Tibial artery (tissue), 4 donors: ENCODE measurements at regions not wholly inside any gene's neighbourhood (a gene's known extent, or its start where the extent isn't known, plus 50 kb on each side); places are given as distances from the start of the nearest gene placed in this dataset.

Experiments used
- DNase-seq, 2 donors: peaks; one replicate each; pipeline ENCODE4 v3.0.0-alpha.2; 2019
- H3K27ac ChIP-seq, 2 donors: fragments of 200-600 bp; sonication (generic) in 1 of 2; 1 replicate in 1 of 2; 2 replicates in 1 of 2; pipeline ENCODE4 v1.5.1; 2018 to 2019; ENCODE audit warnings: mild to moderate bottlenecking in 1 of 2
- H3K27me3 ChIP-seq, 2 donors: fragments of 200-600 bp; sonication (generic) in 1 of 2; one replicate each; pipeline versions ENCODE4 v1.5.1 to v1.6.0; 2016 to 2019
- H3K36me3 ChIP-seq, 3 donors: fragments of 200-600 bp; sonication (generic) in 2 of 3; one replicate each; pipeline ENCODE4 v1.5.1; 2016 to 2019; ENCODE audit warnings: mild to moderate bottlenecking in 2 of 3
- H3K4me1 ChIP-seq, 4 donors: fragments of 200-600 bp; sonication (generic) in 2 of 4; 1 replicate in 3 of 4; 2 replicates in 1 of 4; pipeline ENCODE4 v1.5.1; 2016 to 2019
- H3K4me3 ChIP-seq, 2 donors: fragments of 200-600 bp; sonication (generic) in 1 of 2; 1 replicate in 1 of 2; 2 replicates in 1 of 2; pipeline ENCODE4 v1.5.1; 2018 to 2019; ENCODE audit warnings: mild to moderate bottlenecking in 2 of 2
- H3K9me3 ChIP-seq, 3 donors: fragments of 200-600 bp; sonication (generic) in 1 of 3; one replicate each; pipeline ENCODE4 v1.5.1; 2016 to 2019
- intact Hi-C: fragments of 100-400 bp; cut with DNase I; formaldehyde crosslinking; loops from one replicate; pipeline ENCODE4 v1.15.0; 2023; ENCODE audit warnings: low total_unique reads
- TF ChIP-seq, protein P1 (sequence below), 2 experiments: fragments of 200-600 bp in 1 of 2; fragments of 450-650 bp in 1 of 2; IDR thresholded peaks; one replicate each; pipeline ENCODE4 v1.5.1; 2017 to 2019; ENCODE audit warnings: antibody characterized with exemption in 2 of 2, mild to moderate bottlenecking in 1 of 2, moderate library complexity in 1 of 2

DNA sequence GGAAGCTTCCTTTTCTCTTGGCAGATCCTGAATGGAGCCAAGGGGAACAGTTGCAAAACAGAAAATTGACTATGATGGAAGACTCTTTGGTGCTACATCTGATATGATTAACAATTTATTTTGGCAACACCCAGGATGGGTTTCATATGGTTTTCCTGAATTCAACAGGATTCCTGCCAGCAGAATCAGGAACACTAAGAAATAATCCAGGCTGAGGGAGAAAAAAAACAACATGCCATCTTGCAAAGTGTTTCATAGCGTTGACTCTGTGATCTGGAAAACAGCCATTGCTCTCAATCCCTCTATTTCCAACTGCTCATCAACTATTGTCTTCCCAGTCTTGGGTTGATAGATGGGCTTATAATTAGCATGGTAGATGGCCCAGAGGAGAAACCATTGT, 303.8 kb upstream of the KLF3 start:
- TF ChIP-seq, protein P1, sequence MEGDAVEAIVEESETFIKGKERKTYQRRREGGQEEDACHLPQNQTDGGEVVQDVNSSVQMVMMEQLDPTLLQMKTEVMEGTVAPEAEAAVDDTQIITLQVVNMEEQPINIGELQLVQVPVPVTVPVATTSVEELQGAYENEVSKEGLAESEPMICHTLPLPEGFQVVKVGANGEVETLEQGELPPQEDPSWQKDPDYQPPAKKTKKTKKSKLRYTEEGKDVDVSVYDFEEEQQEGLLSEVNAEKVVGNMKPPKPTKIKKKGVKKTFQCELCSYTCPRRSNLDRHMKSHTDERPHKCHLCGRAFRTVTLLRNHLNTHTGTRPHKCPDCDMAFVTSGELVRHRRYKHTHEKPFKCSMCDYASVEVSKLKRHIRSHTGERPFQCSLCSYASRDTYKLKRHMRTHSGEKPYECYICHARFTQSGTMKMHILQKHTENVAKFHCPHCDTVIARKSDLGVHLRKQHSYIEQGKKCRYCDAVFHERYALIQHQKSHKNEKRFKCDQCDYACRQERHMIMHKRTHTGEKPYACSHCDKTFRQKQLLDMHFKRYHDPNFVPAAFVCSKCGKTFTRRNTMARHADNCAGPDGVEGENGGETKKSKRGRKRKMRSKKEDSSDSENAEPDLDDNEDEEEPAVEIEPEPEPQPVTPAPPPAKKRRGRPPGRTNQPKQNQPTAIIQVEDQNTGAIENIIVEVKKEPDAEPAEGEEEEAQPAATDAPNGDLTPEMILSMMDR (IDR thresholded peaks at IDR 0.05) = no peak
- no peak for DNase-seq
- Histone ChIP-seq H3K4me1 (peaks cover 0 to 6% (median 0%) of the 10 kb centered on the region in 4 donors), H3K27ac (no peak overlapping the region), H3K9me3 (no peaks in the 10 kb centered on the region), H3K36me3 (no peaks in the 10 kb centered on the region), H3K27me3 (no peaks in the 10 kb centered on the region), H3K4me3 (no peak overlapping the region)
- intact Hi-C loops = no loop called here

DNA sequence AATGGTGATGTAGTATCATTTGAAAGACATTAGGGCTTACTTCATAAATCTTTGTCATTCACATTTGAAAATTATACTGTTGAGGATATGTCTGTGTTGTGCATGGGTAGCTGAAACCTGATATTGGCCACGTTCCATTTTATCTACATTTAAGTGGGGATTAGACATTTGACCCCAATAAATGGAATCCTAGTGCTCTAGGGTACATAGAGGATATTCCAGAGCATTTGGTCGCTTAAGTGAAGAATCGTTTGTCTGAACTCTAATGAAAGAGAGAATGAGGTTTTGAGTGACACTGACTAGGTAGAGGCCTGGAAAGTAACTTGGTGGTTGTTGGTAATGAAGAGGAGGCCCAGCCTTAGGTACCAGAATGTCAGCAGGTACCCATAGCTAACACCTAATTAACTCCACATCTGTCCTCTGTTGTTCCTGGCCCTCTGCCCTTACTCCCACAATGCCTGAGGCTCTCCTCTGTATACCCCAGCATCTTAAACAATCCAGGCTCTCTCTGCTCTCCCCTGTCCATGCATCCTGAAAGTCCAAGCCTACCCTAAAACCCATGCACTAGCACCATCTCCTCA, 299.5 kb upstream of the KLF3 start:
- no peak for DNase-seq
- H3K4me1 ChIP-seq = peaks cover 0 to 40% (median 27%) of the 10 kb centered on the region in 4 donors
- TF ChIP-seq, protein P1 (IDR thresholded peaks at IDR 0.05) = no peak
- H3K36me3 ChIP-seq = no peaks in the 10 kb centered on the region
- no peaks in the 10 kb centered on the region for H3K9me3 ChIP-seq
- no peaks in the 10 kb centered on the region for H3K27me3 ChIP-seq
- intact Hi-C loops = no loop called here
- H3K27ac ChIP-seq = no peak overlapping the region
- no peak overlapping the region for H3K4me3 ChIP-seq

DNA sequence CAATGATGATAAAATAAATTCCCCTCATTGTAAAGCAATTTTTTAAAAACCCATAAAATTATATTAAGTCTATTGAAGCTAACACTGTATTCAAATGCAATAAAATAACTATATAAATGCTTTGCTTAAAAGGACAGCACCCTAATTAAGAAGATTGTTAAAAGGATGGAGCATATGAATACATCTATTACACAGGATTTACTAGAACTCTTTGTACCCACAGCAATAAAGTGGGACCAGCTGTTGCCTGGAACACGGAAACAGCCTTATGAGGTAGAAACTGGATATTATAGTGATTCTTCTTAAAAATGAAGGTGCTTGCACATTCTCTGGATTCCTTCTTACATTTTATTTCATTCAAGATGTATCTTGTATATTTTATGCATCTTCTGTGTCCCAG, 298.7 kb upstream of the KLF3 start:
- intact Hi-C loops = no loop called here
- Histone ChIP-seq H3K27me3 (no peaks in the 10 kb centered on the region), H3K27ac (peak overlapping the region; percentile 53 to 58), H3K4me3 (no peak overlapping the region), H3K36me3 (no peaks in the 10 kb centered on the region), H3K9me3 (no peaks in the 10 kb centered on the region), H3K4me1 (peaks cover 0 to 40% (median 27%) of the 10 kb centered on the region in 4 donors)
- TF ChIP-seq, protein P1 (IDR thresholded peaks at IDR 0.05) = no peak
- DNase-seq = no peak

DNA sequence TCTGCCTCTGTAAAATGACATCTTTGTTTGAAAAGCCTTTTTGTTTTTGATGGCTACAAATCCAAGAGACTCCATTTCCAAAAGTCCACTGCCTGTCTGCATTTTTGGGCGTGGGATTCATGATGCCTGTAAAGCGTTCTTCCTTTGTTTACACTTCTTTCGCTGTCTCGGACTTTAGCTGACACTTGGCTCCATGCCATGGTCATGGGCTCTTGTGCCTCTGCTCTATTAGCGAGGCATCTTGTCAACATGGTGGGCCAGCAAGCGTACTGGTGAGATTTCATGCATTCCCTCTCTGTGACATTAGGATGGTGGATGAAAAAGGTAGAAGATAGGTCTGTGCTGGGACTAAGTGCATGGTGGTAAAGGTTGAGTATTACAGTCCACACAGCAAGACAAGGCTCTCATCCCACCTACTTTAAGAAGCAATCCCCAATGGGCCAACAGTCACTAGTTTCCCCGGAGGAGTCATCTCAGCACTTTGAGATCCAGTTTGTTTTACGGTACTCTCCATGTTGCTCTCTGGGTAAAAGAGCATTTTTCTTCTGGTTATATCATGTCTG, 298.2 kb upstream of the KLF3 start:
- H3K4me1 ChIP-seq = peaks cover 0 to 41% (median 27%) of the 10 kb centered on the region in 4 donors
- no peaks in the 10 kb centered on the region for H3K9me3 ChIP-seq
- no peaks in the 10 kb centered on the region for H3K36me3 ChIP-seq
- no peak overlapping the region for H3K4me3 ChIP-seq
- no peaks in the 10 kb centered on the region for H3K27me3 ChIP-seq
- TF ChIP-seq, protein P1 (IDR thresholded peaks at IDR 0.05) = no peak
- intact Hi-C loops = no loop called here
- H3K27ac ChIP-seq = peak overlapping the region; percentile 53 to 58
- DNase-seq = no peak

DNA sequence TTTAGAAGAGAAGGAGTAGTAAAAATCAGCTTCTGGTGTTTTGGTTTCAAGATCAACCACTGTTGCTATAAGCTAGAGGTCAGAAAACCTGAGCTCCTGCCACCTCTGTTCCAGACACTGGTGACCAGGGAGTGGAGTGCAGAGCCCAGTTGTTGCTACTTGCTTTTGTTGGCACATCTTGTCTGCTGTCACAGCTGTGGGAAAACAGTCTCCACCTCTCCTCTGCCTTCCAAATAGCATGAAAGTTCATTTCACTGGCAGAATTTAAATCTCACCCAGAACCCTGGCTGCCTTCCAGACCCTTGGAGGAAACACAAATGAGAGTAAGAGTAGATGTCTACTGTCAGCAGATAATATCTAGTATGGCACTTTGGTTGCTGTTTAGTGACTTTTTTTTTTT, 297.5 kb upstream of the KLF3 start:
- intact Hi-C loops = no loop called here
- Histone ChIP-seq H3K27ac (peak overlapping the region; percentile 53 to 58), H3K4me3 (no peak overlapping the region), H3K9me3 (no peaks in the 10 kb centered on the region), H3K4me1 (peaks cover 0 to 47% (median 28%) of the 10 kb centered on the region in 4 donors), H3K27me3 (no peaks in the 10 kb centered on the region), H3K36me3 (no peaks in the 10 kb centered on the region)
- peak; percentile 47 to 78 for DNase-seq
- TF ChIP-seq, protein P1 (IDR thresholded peaks at IDR 0.05) = no peak
